T-helper 1 cell (primary cell): ENCODE measurements at regions not wholly inside any gene's neighbourhood (a gene's known extent, or its start where the extent isn't known, plus 50 kb on each side); places are given as distances from the start of the nearest gene placed in this dataset.
"Not testable (repeated sequence)": the region's sequence is repeated elsewhere in the genome, so short reads cannot be mapped to it uniquely, and the experiment has no call there.

ENCODE experiments used
- DNase-seq, 5 donors: peaks; one replicate each; pipeline ENCODE4 v3.0.0-alpha.2; 2012 to 2020

- no peak for DNase-seq
Measured at GRCh38 chr1:67482733-67483482, 52.7 kb upstream of the SERBP1 start.

GRCh38 chr1:67484492-67484891, 54.3 kb upstream of the SERBP1 start:
- no peak for DNase-seq

DNA sequence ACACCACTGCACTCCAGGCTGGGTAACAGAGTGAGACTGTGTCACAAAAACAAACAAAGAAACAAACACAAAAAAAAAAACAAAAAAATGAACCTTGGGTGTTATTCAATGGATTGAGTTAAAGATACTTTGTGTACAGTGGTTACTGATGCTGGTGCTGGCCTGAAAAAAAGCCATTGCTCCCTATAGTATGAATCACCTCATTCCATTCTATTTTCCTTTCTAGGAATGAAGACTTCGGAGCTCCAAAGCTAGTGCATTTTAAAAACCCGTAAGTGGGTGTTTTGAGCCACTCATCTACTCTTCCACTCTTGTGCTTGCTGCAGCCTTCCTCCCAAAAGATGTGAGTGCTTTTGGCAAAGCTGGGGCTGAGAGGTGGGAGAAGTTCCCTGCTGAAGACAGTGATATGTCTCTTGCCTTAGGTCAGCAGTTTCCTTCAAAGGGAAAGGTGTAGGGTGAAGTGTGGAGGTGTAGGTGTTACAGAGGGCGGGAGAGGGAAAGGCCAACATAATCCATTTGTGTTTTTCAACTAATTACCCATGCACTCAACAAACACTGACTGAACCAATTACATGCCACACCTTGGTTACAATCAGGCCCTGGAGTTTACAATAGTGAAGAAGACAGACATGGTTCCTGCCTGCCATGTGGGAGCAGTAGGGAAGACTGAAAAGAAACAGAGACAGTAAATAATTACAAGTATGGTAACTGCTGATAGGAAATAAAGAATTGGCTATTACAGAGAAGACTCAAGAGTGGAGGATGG, 55.0 kb upstream of the SERBP1 start:
- DNase-seq, result no peak

GRCh38 chr1:67489643-67490042, 59.4 kb upstream of the SERBP1 start:
- peak in 1 of 5 donors; percentile 6 for DNase-seq

DNA sequence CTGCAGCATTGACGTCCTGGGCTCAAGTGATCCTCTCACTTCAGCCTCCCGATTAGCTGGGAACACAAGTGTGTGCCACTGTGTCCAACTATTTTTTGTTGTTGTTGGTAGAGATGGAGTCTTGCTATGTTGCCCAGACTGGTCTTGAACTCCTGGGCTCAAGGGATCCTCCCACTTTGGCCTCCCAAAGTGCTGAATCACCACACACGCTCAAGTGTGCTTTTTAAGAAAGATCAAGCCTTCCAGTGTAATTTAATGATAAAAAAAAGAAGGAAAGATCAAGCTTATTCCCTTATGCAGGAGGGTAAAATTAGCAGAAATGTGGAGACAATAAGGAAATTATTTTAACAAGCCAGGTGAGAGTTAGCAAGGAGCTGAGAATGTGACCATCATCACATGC, 61.1 kb upstream of the SERBP1 start:
- DNase-seq, result no peak

GRCh38 chr1:67493148-67493547, 62.9 kb upstream of the SERBP1 start:
- no peak for DNase-seq

- DNase-seq, result no peak
Measured at GRCh38 chr1:67495327-67495726, 65.1 kb upstream of the SERBP1 start.

DNA sequence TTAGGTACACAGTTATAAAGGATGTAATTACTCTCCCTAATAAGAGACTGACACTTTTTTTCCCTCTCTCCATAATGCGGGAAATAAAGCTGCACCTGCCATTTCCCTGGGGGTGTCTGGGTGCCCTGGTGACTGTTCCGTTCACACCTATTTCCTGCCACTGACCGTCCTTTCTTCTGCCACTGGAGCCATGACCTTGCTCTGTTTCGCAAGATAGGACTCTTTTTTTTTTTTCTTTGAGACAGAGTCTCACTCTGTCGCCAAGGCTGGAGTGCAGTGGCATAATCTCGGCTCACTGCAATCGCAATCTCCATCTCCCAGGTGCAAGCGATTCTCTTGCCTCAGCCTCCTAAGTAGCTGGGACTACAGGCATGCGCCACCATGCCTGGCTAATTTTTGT, 66.1 kb upstream of the SERBP1 start:
- DNase-seq, result no peak

DNA sequence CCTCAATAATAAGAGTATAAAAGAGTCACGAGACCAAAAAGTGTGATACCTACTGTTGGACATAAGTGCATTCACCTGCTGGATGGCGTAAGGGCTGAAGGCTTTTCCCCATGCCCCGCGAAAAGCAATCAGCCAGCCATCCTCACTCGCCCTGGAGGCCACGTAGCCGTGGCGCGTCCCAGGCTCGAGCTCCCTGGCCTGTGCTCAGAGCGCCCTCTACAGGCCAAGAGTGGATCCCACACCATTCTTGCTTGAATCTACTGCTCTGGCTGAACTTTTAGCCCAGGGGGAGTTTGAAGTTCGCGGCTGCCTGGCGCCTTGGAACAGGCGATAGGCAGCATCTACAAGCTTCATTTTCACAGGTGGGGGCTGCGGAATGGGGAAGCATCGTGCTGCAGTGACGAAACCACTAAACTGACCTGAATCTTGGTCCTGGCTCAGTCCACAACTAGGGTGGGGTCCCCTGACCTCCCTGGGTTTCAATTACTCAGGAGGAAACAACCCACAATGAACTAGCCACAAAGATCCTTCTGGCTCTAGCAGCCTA, 70.3 kb upstream of the SERBP1 start:
- DNase-seq, result peak; percentile 66 to 88 (median 75)

- DNase-seq, result no peak
Measured at GRCh38 chr1:67503974-67504373, 73.8 kb upstream of the SERBP1 start.

- DNase-seq, result not testable (repeated sequence)
Measured at GRCh38 chr1:67513392-67514294, 83.4 kb upstream of the SERBP1 start.

- no peak for DNase-seq
Measured at GRCh38 chr1:67514300-67514699, 84.1 kb upstream of the SERBP1 start.

DNA sequence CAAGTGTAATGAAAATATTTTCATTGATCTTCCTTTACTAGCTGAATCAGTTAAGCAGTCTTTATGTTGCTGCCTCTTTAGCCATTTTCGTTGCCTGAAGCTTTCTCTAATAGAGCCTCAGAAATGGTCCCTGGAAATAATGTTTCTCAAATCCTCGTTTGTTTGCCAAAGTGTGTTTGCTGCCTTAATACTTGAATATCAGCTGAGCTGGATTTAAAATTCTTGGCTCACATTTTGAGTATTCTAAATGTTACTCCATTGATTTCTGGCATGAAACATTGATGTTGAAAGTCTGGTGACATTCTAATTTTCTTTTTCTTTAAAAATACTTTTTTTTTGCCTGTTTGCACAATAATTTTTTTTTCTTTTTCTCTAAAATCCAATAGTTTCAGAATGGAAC, 84.6 kb upstream of the SERBP1 start:
- DNase-seq, result no peak

DNA sequence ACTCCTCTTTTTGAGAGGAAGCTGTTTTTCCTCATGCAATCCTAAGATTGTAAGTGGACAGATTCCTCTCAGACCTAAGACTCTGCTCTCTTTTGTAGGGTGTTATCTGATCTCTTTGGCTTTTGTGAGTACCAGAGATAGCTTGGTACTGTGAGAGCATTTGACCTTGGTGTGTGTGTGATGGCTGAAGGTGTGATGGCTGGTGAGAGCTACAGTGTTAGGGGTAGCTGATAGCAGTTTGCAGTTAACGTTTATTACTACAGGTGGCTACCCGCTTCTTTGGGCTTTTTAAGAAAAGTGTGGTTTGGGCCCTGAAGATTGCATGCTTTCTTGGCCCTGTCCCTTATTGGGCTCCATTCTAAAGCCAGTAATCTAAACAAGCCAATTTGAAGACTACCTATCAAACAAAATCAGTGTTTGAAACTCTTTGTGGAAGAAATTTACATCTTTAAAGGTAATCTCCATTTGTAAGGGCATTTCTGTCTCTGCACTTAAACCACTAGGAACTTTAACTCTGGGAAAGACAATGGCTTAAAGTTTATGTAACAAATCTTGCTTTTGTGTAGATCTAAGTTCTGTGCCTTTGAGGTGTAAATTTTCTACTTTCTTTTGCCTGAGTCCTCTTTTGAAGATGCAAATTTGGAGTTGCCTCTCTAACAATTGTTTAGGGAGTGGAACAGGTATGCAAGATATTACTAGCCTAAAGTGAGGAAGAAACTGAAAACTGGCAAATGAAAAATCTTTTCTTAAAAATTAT, 85.3 kb upstream of the SERBP1 start:
- no peak for DNase-seq

GRCh38 chr1:67517046-67517445, 86.8 kb upstream of the SERBP1 start:
- no peak for DNase-seq

DNA sequence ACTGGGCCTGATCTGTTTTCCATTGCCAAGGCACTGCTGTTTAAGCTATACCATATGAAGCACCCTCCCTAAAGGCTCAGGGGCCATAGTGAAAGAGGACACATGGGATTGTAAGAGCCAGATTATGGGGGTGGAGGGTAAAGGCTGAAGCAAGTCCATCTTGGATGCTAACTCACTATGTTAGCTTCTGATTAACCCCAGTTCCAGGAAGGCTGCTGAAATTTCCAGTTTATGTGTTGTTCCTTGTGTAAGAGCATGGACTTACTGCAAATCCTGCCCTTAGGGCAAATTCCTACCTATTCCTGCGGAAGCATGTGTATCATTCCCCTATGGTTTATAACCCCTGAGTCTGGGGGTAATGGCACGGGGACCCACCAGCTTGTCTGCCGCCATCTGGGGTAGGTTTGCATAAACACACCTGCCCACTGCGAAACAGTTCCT, 91.8 kb upstream of the SERBP1 start:
- DNase-seq, result no peak

DNA sequence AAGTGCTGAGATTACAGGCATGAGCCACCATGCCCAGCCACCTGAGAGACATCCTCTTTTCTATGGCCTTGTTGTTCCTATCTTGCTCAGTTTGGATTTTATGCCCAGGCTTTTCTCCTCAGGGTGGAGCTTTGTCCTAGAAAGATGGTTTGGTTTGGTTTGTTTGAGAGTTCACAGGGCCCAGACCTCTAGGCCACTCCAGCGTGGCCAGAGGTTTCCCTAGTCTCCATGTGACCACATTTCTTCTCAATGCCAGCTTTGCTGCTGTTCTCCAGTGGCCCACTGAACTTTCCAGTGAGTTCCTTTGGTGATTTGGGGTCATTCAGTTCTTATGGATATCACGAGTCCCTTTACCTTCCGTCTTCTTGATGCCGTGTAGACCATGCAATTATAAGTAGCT, 92.6 kb upstream of the SERBP1 start:
- no peak for DNase-seq

DNA sequence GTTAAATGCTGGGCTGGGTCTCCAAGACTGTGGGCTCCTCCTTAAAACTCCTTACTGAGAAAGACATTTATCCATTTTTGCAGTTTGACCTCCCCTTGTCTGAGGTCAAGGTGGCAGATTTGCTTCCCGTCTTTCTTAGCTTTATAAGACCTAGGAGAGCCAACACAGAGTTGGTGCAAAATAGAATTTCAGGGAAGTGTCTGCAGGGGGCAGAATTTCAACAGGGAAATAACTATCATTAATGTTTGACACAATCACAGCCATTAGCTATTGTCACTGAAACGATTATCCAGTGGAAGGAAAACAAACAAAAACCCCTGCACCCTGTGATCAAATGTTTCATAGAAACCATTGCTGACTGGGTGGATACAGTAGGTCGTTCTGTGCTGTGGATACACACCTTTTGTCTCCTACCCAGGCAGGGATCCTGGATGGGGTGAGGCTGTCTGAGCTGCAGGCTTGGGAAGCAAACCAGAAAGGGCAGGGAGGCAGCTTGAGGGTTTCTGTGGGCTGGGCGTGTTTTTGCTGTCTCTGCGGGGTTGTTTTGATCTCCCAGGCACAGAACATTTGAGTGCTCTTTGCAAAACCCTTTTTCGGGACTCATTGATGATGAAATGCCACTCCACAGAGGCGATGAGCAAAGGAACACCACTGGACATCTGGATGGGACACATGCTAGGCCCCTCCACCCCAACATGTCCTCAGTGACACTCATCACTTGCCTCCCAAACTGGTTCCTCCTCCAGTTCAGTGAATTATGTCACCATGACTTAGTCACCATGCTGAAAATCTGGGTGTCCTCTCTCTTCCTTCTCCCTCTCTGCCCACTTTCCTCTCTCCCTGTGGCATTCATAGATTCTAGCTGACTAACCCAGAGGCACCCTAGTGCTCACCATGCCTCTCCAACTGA, 94.2 kb upstream of the SERBP1 start:
- DNase-seq, result no peak

GRCh38 chr1:67525053-67525760, 95.0 kb upstream of the SERBP1 start:
- DNase-seq, result no peak

GRCh38 chr1:67528141-67528540, 97.9 kb upstream of the SERBP1 start:
- no peak for DNase-seq
